ENCODE measurements at regions not wholly inside any gene's neighbourhood (a gene's known extent, or its start where the extent isn't known, plus 50 kb on each side); places are given as distances from the start of the nearest gene placed in this dataset.
A peak's percentile ranks its signal among the peaks of the same experiment; 100 is the strongest.

- in situ Hi-C loops (cut with MboI; ENCODE audit: low pct_unique_long_range_greater_than_20kb, low sequenced_read_pairs), result no loop called here
- no peak for DNase-seq
Measured at GRCh38 chr15:70498096-70498626, 265.2 kb downstream of the UACA start.

- DNase-seq, result no peak
- in situ Hi-C loops (cut with MboI; ENCODE audit: low pct_unique_long_range_greater_than_20kb, low sequenced_read_pairs), result no loop called here
Measured at GRCh38 chr15:70497661-70498060, 265.7 kb downstream of the UACA start.

GRCh38 chr15:70495991-70496599 lies 267.3 kb downstream of the UACA start:
- no peak for DNase-seq
- in situ Hi-C loops (cut with MboI; ENCODE audit: low pct_unique_long_range_greater_than_20kb, low sequenced_read_pairs), result no loop called here

- in situ Hi-C loops (cut with MboI; ENCODE audit: low pct_unique_long_range_greater_than_20kb, low sequenced_read_pairs), result no loop called here
- DNase-seq, result peak; percentile 39
Measured at GRCh38 chr15:70494852-70495571, 268.3 kb downstream of the UACA start.

GRCh38 chr15:70494517-70494851 lies 268.9 kb downstream of the UACA start:
- no peak for DNase-seq
- in situ Hi-C loops (cut with MboI; ENCODE audit: low pct_unique_long_range_greater_than_20kb, low sequenced_read_pairs), result no loop called here

GRCh38 chr15:70493787-70494516 lies 269.4 kb downstream of the UACA start:
- in situ Hi-C loops (cut with MboI; ENCODE audit: low pct_unique_long_range_greater_than_20kb, low sequenced_read_pairs), result no loop called here
- DNase-seq, result no peak

GRCh38 chr15:70493376-70493775 lies 270.0 kb downstream of the UACA start:
- in situ Hi-C loops (cut with MboI; ENCODE audit: low pct_unique_long_range_greater_than_20kb, low sequenced_read_pairs), result no loop called here
- no peak for DNase-seq

GRCh38 chr15:70492240-70493177 lies 270.8 kb downstream of the UACA start:
- in situ Hi-C loops (cut with MboI; ENCODE audit: low pct_unique_long_range_greater_than_20kb, low sequenced_read_pairs), result no loop called here
- DNase-seq, result peak; percentile 98

GRCh38 chr15:70491641-70492040 lies 271.7 kb downstream of the UACA start:
- in situ Hi-C loops (cut with MboI; ENCODE audit: low pct_unique_long_range_greater_than_20kb, low sequenced_read_pairs), result no loop called here
- DNase-seq, result peak; percentile 52

GRCh38 chr15:70491201-70491621 lies 272.1 kb downstream of the UACA start:
- in situ Hi-C loops (cut with MboI; ENCODE audit: low pct_unique_long_range_greater_than_20kb, low sequenced_read_pairs), result no loop called here
- peak; percentile 71 for DNase-seq

- in situ Hi-C loops (cut with MboI; ENCODE audit: low pct_unique_long_range_greater_than_20kb, low sequenced_read_pairs), result no loop called here
- DNase-seq, result no peak
Measured at GRCh38 chr15:70490838-70491155, 272.6 kb downstream of the UACA start.

GRCh38 chr15:70490148-70490837 lies 273.1 kb downstream of the UACA start:
- in situ Hi-C loops (cut with MboI; ENCODE audit: low pct_unique_long_range_greater_than_20kb, low sequenced_read_pairs), result no loop called here
- no peak for DNase-seq

- no peak for DNase-seq
- in situ Hi-C loops (cut with MboI; ENCODE audit: low pct_unique_long_range_greater_than_20kb, low sequenced_read_pairs), result no loop called here
Measured at GRCh38 chr15:70488941-70489848, 274.2 kb downstream of the UACA start.

- in situ Hi-C loops (cut with MboI; ENCODE audit: low pct_unique_long_range_greater_than_20kb, low sequenced_read_pairs), result no loop called here
- peak; percentile 93 for DNase-seq
Measured at GRCh38 chr15:70488002-70488605, 275.3 kb downstream of the UACA start.

- DNase-seq, result no peak
- in situ Hi-C loops (cut with MboI; ENCODE audit: low pct_unique_long_range_greater_than_20kb, low sequenced_read_pairs), result no loop called here
Measured at GRCh38 chr15:70487387-70487740, 276.0 kb downstream of the UACA start.

GRCh38 chr15:70486451-70487386 lies 276.6 kb downstream of the UACA start:
- DNase-seq, result peak; percentile 92
- in situ Hi-C loops (cut with MboI; ENCODE audit: low pct_unique_long_range_greater_than_20kb, low sequenced_read_pairs), result no loop called here

Data from KBM-7 (cell line).